SK-N-SH treated with all-trans-retinoic acid at 6 μM for 48 hours (cell line): ENCODE measurements at regions not wholly inside any gene's neighbourhood (a gene's known extent, or its start where the extent isn't known, plus 50 kb on each side); places are given as distances from the start of the nearest gene placed in this dataset.

Experiments
- ATAC-seq: fragments of 200-7000 bp; cut with Tn5 transposase; 3 replicates; pipeline ENCODE4 v1.9.1; 2020; ENCODE audit warnings: mild to moderate bottlenecking, moderate library complexity
- ARNTL ChIP-seq: fragments of 450-650 bp; formaldehyde crosslinking; IDR thresholded peaks from 2 replicates; pipeline ENCODE4 v1.5.0; 2020; ENCODE audit warnings: low read depth, mild to moderate bottlenecking, moderate library complexity, borderline replicate concordance
- BACH2 ChIP-seq: fragments of 250-450 bp; sonication (Bioruptor Pico); IDR thresholded peaks from 2 replicates; pipeline ENCODE4 v1.9.0; 2021; ENCODE audit warnings: mild to moderate bottlenecking, borderline replicate concordance
- CREB5 ChIP-seq: fragments of 250-450 bp; sonication (Bioruptor Pico); IDR thresholded peaks from 2 replicates; pipeline ENCODE4 v1.5.1; 2020; ENCODE audit warnings: low read depth, mild to moderate bottlenecking, moderate library complexity
- CSRNP3 ChIP-seq: fragments of 250-450 bp; sonication (Bioruptor Pico); IDR thresholded peaks from 2 replicates; pipeline ENCODE4 v1.5.1; 2021; ENCODE audit warnings: mild to moderate bottlenecking, moderate library complexity
- ESRRG ChIP-seq: fragments of 250-450 bp; sonication (Bioruptor Pico); IDR thresholded peaks from 2 replicates; pipeline ENCODE4 v1.6.1; 2021; ENCODE audit warnings: mild to moderate bottlenecking
- GLIS3 ChIP-seq: fragments of 250-450 bp; sonication (Bioruptor Pico); IDR thresholded peaks from 2 replicates; pipeline ENCODE4 v1.5.0; 2020; ENCODE audit warnings: mild to moderate bottlenecking, moderate library complexity
- ISL1 ChIP-seq: fragments of 250-450 bp; sonication (Bioruptor Pico); IDR thresholded peaks from 2 replicates; pipeline ENCODE4 v2.1.2; 2022; ENCODE audit warnings: mild to moderate bottlenecking, moderate library complexity
- OSR1 ChIP-seq: fragments of 250-450 bp; sonication (Bioruptor Pico); IDR thresholded peaks from 2 replicates; pipeline ENCODE4 v1.8.0; 2022; ENCODE audit warnings: moderate library complexity, mild to moderate bottlenecking, inconsistent platforms
- PATZ1 ChIP-seq: fragments of 250-450 bp; sonication (Bioruptor Pico); IDR thresholded peaks from 2 replicates; pipeline ENCODE4 v1.8.0; 2020; ENCODE audit warnings: mild to moderate bottlenecking, moderate library complexity, borderline replicate concordance
- POU6F1 ChIP-seq: fragments of 250-450 bp; sonication (Bioruptor Pico); IDR thresholded peaks from 2 replicates; pipeline ENCODE4 v1.8.0; 2021; ENCODE audit warnings: low read depth, mild to moderate bottlenecking, moderate library complexity, borderline replicate concordance
- RARB ChIP-seq: fragments of 250-450 bp; sonication (Bioruptor Pico); IDR thresholded peaks from 2 replicates; pipeline ENCODE4 v1.8.0; 2021; ENCODE audit warnings: mild to moderate bottlenecking, moderate library complexity
- TCF4 ChIP-seq: fragments of 250-450 bp; sonication (Bioruptor Pico); IDR thresholded peaks from 2 replicates; pipeline ENCODE4 v1.8.0; 2021; ENCODE audit warnings: mild to moderate bottlenecking, moderate library complexity, borderline replicate concordance
- TOX ChIP-seq: fragments of 250-450 bp; sonication (Bioruptor Pico); IDR thresholded peaks from 2 replicates; pipeline ENCODE4 v1.8.0; 2021; ENCODE audit warnings: mild to moderate bottlenecking, moderate library complexity, borderline replicate concordance
- TSHZ2 ChIP-seq: fragments of 250-450 bp; sonication (Bioruptor Pico); IDR thresholded peaks from 2 replicates; pipeline ENCODE4 v1.5.0; 2020; ENCODE audit warnings: mild to moderate bottlenecking, moderate library complexity
- ZC3H10 ChIP-seq: fragments of 250-450 bp; sonication (Bioruptor Pico); IDR thresholded peaks from 2 replicates; pipeline ENCODE4 v1.5.1; 2021; ENCODE audit warnings: mild to moderate bottlenecking, moderate library complexity
- ZFP3 ChIP-seq: fragments of 250-450 bp; sonication (Bioruptor Pico); IDR thresholded peaks from 2 replicates; pipeline ENCODE4 v1.5.0; 2020; ENCODE audit warnings: mild to moderate bottlenecking, moderate library complexity
- ZFP30 ChIP-seq: fragments of 450-650 bp; formaldehyde crosslinking; IDR thresholded peaks from 2 replicates; pipeline ENCODE4 v1.5.0; 2022; ENCODE audit warnings: mild to moderate bottlenecking, moderate library complexity
- ZNF565 ChIP-seq: fragments of 450-650 bp; formaldehyde crosslinking; conservative IDR thresholded peaks from 2 replicates; pipeline ENCODE4 v1.5.0; 2020; ENCODE audit warnings: low read depth, mild to moderate bottlenecking, moderate library complexity
- ZNF70 ChIP-seq: fragments of 450-650 bp; formaldehyde crosslinking; IDR thresholded peaks from 2 replicates; pipeline ENCODE4 v1.5.0; 2020; ENCODE audit warnings: mild to moderate bottlenecking, moderate library complexity

GRCh38 chr20:56799187-56799586, 170.1 kb downstream of the TFAP2C start:
- TF ChIP-seq ZNF565 (CRISPR knock-in tag) (no peak), PATZ1 (CRISPR knock-in tag) (no peak), ZFP30 (CRISPR knock-in tag) (no peak), POU6F1 (CRISPR knock-in tag) (no peak), GLIS3 (no peak), BACH2 (no peak), TCF4 (no peak)
- no peak for ATAC-seq

GRCh38 chr20:56800088-56800487, 171.0 kb downstream of the TFAP2C start:
- ATAC-seq: no peak
- TF ChIP-seq ZC3H10 (CRISPR knock-in tag) (no peak), TCF4 (no peak), CREB5 (no peak), ZFP3 (CRISPR knock-in tag) (no peak), GLIS3 (no peak), OSR1 (CRISPR knock-in tag) (no peak), ARNTL (CRISPR knock-in tag) (no peak), TSHZ2 (CRISPR knock-in tag) (no peak), PATZ1 (CRISPR knock-in tag) (no peak), ZNF565 (CRISPR knock-in tag) (no peak), POU6F1 (CRISPR knock-in tag) (no peak), ZFP30 (CRISPR knock-in tag) (no peak), BACH2 (no peak), ZNF70 (CRISPR knock-in tag) (no peak), ESRRG (CRISPR knock-in tag) (no peak), ISL1 (no peak), TOX (CRISPR knock-in tag) (no peak), RARB (CRISPR knock-in tag) (no peak), CSRNP3 (CRISPR knock-in tag) (no peak)
